H1 (cell line): ENCODE measurements at regions not wholly inside any gene's neighbourhood (a gene's known extent, or its start where the extent isn't known, plus 50 kb on each side); places are given as distances from the start of the nearest gene placed in this dataset.

Experiments used
- GABPA ChIP-seq: IDR thresholded peaks from 2 replicates; pipeline ENCODE4 v1.6.1; 2011; ENCODE audit warnings: mild to moderate bottlenecking, low read length, moderate library complexity, borderline replicate concordance; ENCODE audit not compliant: insufficient read depth
- SUZ12 ChIP-seq: fragments of 200-600 bp; sonication (generic); IDR thresholded peaks from 2 replicates; pipeline ENCODE4 v1.6.1; 2012; ENCODE audit warnings: mild to moderate bottlenecking, inconsistent platforms, low read length, moderate library complexity, mixed read lengths
- TF ChIP-seq, protein P1 (sequence below), 3 experiments: IDR thresholded peaks; 1 replicate in 2 of 3; 2 replicates in 1 of 3; pipeline versions ENCODE4 v1.5.1 to v1.6.1; 2011; ENCODE audit warnings: low read length in 3 of 3, mild to moderate bottlenecking in 3 of 3, inconsistent platforms in 2 of 3, low read depth in 1 of 3, moderate library complexity in 1 of 3; ENCODE audit not compliant: insufficient read depth in 1 of 3; ENCODE audit errors: control extremely low read depth in 1 of 3

GRCh38 chr1:29575277-29575676, 339.0 kb downstream of the PTPRU start:
- TF ChIP-seq, protein P1, sequence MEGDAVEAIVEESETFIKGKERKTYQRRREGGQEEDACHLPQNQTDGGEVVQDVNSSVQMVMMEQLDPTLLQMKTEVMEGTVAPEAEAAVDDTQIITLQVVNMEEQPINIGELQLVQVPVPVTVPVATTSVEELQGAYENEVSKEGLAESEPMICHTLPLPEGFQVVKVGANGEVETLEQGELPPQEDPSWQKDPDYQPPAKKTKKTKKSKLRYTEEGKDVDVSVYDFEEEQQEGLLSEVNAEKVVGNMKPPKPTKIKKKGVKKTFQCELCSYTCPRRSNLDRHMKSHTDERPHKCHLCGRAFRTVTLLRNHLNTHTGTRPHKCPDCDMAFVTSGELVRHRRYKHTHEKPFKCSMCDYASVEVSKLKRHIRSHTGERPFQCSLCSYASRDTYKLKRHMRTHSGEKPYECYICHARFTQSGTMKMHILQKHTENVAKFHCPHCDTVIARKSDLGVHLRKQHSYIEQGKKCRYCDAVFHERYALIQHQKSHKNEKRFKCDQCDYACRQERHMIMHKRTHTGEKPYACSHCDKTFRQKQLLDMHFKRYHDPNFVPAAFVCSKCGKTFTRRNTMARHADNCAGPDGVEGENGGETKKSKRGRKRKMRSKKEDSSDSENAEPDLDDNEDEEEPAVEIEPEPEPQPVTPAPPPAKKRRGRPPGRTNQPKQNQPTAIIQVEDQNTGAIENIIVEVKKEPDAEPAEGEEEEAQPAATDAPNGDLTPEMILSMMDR (IDR thresholded peaks at IDR 0.05; ENCODE audit: control extremely low read depth in 1 of 3, insufficient read depth in 1 of 3, low read depth in 1 of 3, low read length in 3 of 3): no peak
- no peak for TF ChIP-seq SUZ12
- TF ChIP-seq GABPA: no peak
